ENCODE measurements at regions not wholly inside any gene's neighbourhood (a gene's known extent, or its start where the extent isn't known, plus 50 kb on each side); places are given as distances from the start of the nearest gene placed in this dataset.

DNA sequence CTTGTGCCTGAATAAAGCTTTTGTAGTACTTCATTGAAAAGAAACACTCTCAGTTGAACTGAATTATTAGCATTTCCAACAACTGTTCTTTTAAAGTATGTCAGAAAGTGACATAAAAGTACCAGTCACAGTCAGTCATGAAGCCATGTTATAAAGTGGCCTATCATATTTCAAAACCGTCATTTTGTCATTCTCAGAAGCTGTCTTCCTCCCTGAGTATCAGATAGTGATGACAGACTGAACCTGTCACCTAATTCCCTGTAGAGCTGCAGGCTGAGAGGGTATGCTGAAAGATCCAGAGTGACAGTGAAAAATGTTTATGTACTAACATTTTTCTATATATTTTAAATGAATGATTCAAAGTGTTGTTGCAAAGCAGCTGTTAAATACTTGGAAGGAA lies 1121.7 kb upstream of the PRMT6 start (continued):
- TF ChIP-seq, protein P1, sequence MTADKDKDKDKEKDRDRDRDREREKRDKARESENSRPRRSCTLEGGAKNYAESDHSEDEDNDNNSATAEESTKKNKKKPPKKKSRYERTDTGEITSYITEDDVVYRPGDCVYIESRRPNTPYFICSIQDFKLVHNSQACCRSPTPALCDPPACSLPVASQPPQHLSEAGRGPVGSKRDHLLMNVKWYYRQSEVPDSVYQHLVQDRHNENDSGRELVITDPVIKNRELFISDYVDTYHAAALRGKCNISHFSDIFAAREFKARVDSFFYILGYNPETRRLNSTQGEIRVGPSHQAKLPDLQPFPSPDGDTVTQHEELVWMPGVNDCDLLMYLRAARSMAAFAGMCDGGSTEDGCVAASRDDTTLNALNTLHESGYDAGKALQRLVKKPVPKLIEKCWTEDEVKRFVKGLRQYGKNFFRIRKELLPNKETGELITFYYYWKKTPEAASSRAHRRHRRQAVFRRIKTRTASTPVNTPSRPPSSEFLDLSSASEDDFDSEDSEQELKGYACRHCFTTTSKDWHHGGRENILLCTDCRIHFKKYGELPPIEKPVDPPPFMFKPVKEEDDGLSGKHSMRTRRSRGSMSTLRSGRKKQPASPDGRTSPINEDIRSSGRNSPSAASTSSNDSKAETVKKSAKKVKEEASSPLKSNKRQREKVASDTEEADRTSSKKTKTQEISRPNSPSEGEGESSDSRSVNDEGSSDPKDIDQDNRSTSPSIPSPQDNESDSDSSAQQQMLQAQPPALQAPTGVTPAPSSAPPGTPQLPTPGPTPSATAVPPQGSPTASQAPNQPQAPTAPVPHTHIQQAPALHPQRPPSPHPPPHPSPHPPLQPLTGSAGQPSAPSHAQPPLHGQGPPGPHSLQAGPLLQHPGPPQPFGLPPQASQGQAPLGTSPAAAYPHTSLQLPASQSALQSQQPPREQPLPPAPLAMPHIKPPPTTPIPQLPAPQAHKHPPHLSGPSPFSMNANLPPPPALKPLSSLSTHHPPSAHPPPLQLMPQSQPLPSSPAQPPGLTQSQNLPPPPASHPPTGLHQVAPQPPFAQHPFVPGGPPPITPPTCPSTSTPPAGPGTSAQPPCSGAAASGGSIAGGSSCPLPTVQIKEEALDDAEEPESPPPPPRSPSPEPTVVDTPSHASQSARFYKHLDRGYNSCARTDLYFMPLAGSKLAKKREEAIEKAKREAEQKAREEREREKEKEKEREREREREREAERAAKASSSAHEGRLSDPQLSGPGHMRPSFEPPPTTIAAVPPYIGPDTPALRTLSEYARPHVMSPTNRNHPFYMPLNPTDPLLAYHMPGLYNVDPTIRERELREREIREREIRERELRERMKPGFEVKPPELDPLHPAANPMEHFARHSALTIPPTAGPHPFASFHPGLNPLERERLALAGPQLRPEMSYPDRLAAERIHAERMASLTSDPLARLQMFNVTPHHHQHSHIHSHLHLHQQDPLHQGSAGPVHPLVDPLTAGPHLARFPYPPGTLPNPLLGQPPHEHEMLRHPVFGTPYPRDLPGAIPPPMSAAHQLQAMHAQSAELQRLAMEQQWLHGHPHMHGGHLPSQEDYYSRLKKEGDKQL (CRISPR knock-in tag; IDR thresholded peaks at IDR 0.05; ENCODE audit: low read depth) = no peak
- no peak for TF ChIP-seq ZNF674 (CRISPR knock-in tag; IDR thresholded peaks at IDR 0.05; ENCODE audit: low read depth)
- TF ChIP-seq TAF1 (CRISPR knock-in tag; IDR thresholded peaks at IDR 0.05) = no peak
- TF ChIP-seq ZNF749 (CRISPR knock-in tag; IDR thresholded peaks at IDR 0.05; ENCODE audit: borderline replicate concordance) = no peak
- no peak for TF ChIP-seq ZNF547 (CRISPR knock-in tag; IDR thresholded peaks at IDR 0.05)
- no peak for TF ChIP-seq ZBTB42 (CRISPR knock-in tag; IDR thresholded peaks at IDR 0.05)
- TF ChIP-seq, protein P2, sequence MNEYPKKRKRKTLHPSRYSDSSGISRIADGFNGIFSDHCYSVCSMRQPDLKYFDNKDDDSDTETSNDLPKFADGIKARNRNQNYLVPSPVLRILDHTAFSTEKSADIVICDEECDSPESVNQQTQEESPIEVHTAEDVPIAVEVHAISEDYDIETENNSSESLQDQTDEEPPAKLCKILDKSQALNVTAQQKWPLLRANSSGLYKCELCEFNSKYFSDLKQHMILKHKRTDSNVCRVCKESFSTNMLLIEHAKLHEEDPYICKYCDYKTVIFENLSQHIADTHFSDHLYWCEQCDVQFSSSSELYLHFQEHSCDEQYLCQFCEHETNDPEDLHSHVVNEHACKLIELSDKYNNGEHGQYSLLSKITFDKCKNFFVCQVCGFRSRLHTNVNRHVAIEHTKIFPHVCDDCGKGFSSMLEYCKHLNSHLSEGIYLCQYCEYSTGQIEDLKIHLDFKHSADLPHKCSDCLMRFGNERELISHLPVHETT (CRISPR knock-in tag; conservative IDR thresholded peaks at IDR 0.05) = no peak
- TF ChIP-seq, protein P3, sequence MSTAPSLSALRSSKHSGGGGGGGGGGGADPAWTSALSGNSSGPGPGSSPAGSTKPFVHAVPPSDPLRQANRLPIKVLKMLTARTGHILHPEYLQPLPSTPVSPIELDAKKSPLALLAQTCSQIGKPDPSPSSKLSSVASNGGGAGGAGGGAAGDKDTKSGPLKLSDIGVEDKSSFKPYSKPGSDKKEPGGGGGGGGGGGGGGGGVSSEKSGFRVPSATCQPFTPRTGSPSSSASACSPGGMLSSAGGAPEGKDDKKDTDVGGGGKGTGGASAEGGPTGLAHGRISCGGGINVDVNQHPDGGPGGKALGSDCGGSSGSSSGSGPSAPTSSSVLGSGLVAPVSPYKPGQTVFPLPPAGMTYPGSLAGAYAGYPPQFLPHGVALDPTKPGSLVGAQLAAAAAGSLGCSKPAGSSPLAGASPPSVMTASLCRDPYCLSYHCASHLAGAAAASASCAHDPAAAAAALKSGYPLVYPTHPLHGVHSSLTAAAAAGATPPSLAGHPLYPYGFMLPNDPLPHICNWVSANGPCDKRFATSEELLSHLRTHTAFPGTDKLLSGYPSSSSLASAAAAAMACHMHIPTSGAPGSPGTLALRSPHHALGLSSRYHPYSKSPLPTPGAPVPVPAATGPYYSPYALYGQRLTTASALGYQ (CRISPR knock-in tag; IDR thresholded peaks at IDR 0.05) = no peak
- TF ChIP-seq NR1H2 (CRISPR knock-in tag; IDR thresholded peaks at IDR 0.05; ENCODE audit: borderline replicate concordance, low read depth) = no peak
- no peak for TF ChIP-seq REPIN1 (CRISPR knock-in tag; IDR thresholded peaks at IDR 0.05; ENCODE audit: borderline replicate concordance, low read depth)
